Stomach (tissue), 8 donors: ENCODE measurements at regions not wholly inside any gene's neighbourhood (a gene's known extent, or its start where the extent isn't known, plus 50 kb on each side); places are given as distances from the start of the nearest gene placed in this dataset.

Source experiments
- DNase-seq, 2 donors: peaks; one replicate each; pipeline versions ENCODE4 v3.0.0 to v3.0.0-alpha.2; 2013 to 2019
- H3K27ac ChIP-seq, 5 donors: fragments of 200-600 bp in 4 of 5; sonication (generic) in 4 of 5; one replicate each; pipeline ENCODE4 v1.5.1; 2013 to 2019; ENCODE audit warnings: mild to moderate bottlenecking in 1 of 5, moderate library complexity in 1 of 5
- H3K27me3 ChIP-seq, 3 donors: fragments of 200-600 bp; sonication (generic); one replicate each; pipeline ENCODE4 v1.5.1; 2017 to 2019; ENCODE audit warnings: mixed run types in 1 of 3
- H3K36me3 ChIP-seq, 4 donors: fragments of 200-600 bp; sonication (generic); 1 replicate in 3 of 4; 2 replicates in 1 of 4; pipeline ENCODE4 v1.5.1; 2016 to 2019
- H3K4me1 ChIP-seq, 4 donors: fragments of 200-600 bp; sonication (generic); one replicate each; pipeline ENCODE4 v1.5.1; 2016 to 2019
- H3K4me3 ChIP-seq, 4 donors: fragments of 200-600 bp; sonication (generic) in 3 of 4; one replicate each; pipeline ENCODE4 v1.5.1; 2016 to 2019; ENCODE audit warnings: mild to moderate bottlenecking in 1 of 4
- H3K9me3 ChIP-seq, 4 donors: fragments of 200-600 bp; sonication (generic); one replicate each; pipeline ENCODE4 v1.5.1; 2016 to 2019
- CTCF ChIP-seq, 7 experiments: fragments of 450-650 bp in 4 of 7; fragments of 200-600 bp in 3 of 7; sonication (generic) in 3 of 7; IDR thresholded peaks; one replicate each; pipeline ENCODE4 v1.5.1; 2016 to 2019; ENCODE audit warnings: antibody characterized with exemption in 7 of 7, control low read depth in 2 of 7, mild to moderate bottlenecking in 1 of 7
- EP300 ChIP-seq: sonication (generic); formaldehyde crosslinking; IDR thresholded peaks from one replicate; pipeline ENCODE4 v1.6.1; 2017; ENCODE audit warnings: antibody characterized with exemption
- POLR2A ChIP-seq, 4 donors: fragments of 450-650 bp; IDR thresholded peaks; one replicate each; pipeline ENCODE4 v1.6.1; 2016; ENCODE audit warnings: antibody characterized with exemption in 4 of 4, control low read depth in 2 of 4, mild to moderate bottlenecking in 1 of 4, moderate library complexity in 1 of 4
- POLR2AphosphoS5 ChIP-seq, 3 donors: sonication (generic); formaldehyde crosslinking; IDR thresholded peaks; one replicate each; pipeline ENCODE4 v1.6.1; 2016; ENCODE audit warnings: antibody characterized with exemption in 3 of 3
- WGBS, 5 donors: extraction: QIAGEN DNeasy Blood & Tissue Kit in 3 of 5; methylation state at CpG; one replicate each; pipeline versions ENCODE4 v1.1.5 to v1.1.7; 2013 to 2018; 5-methylcytosine and 5-hydroxymethylcytosine counted together
- intact Hi-C: fragments of 100-400 bp; cut with DNase I; formaldehyde crosslinking; loops from one replicate; pipeline ENCODE4 v1.15.1; 2023; ENCODE audit warnings: low total_unique reads
- donor health status: healthy with polysubstance abuse.
- donor health status: Bipolar disorder and iron deficiency.
- donor health status: healthy.

- H3K27me3 ChIP-seq = no peaks in the 10 kb centered on the region
- DNase-seq = no peak
- no peaks in the 10 kb centered on the region for H3K9me3 ChIP-seq
- no peaks in the 10 kb centered on the region for H3K36me3 ChIP-seq
- 63 to 76% (median 75%) methylated on average over 1 of the region's 1 CpG for whole genome bisulfite sequencing, 5 donors
- no peak overlapping the region for H3K27ac ChIP-seq
- intact Hi-C loops = no loop called here
- TF ChIP-seq CTCF (IDR thresholded peaks at IDR 0.05) = no peak
- no peak for TF ChIP-seq POLR2A (IDR thresholded peaks at IDR 0.05)
- TF ChIP-seq POLR2AphosphoS5 (IDR thresholded peaks at IDR 0.05) = no peak
- no peak for TF ChIP-seq EP300
- no peaks in the 10 kb centered on the region for H3K4me1 ChIP-seq
- no peak overlapping the region for H3K4me3 ChIP-seq
Observed at GRCh38 chr7:18109762-18110161, 82.1 kb upstream of the PRPS1L1 start.

- no peak overlapping the region for H3K27ac ChIP-seq
- no peaks in the 10 kb centered on the region for H3K36me3 ChIP-seq
- no peaks in the 10 kb centered on the region for H3K4me1 ChIP-seq
- H3K9me3 ChIP-seq = no peaks in the 10 kb centered on the region
- intact Hi-C loops = no loop called here
- no peak overlapping the region for H3K4me3 ChIP-seq
- no peak for DNase-seq
- no peak for TF ChIP-seq CTCF (IDR thresholded peaks at IDR 0.05)
- no peak for TF ChIP-seq POLR2A (IDR thresholded peaks at IDR 0.05)
- no peak for TF ChIP-seq EP300
- no peak for TF ChIP-seq POLR2AphosphoS5 (IDR thresholded peaks at IDR 0.05)
- 94 to 100% (median 96%) methylated on average over 1 of the region's 1 CpG for WGBS, 5 donors
- no peaks in the 10 kb centered on the region for H3K27me3 ChIP-seq
Observed at GRCh38 chr7:18116661-18117060, 89.0 kb upstream of the PRPS1L1 start.

GRCh38 chr7:18117482-18117881, 89.8 kb upstream of the PRPS1L1 start:
- DNase-seq = no peak
- 81 to 92% (median 88%) methylated on average over 3 of the region's 3 CpGs for WGBS, 5 donors
- H3K27me3 ChIP-seq = no peaks in the 10 kb centered on the region
- no peaks in the 10 kb centered on the region for H3K9me3 ChIP-seq
- H3K27ac ChIP-seq = no peak overlapping the region
- intact Hi-C loops = no loop called here
- no peaks in the 10 kb centered on the region for H3K4me1 ChIP-seq
- no peak overlapping the region for H3K4me3 ChIP-seq
- no peak for TF ChIP-seq POLR2A (IDR thresholded peaks at IDR 0.05)
- TF ChIP-seq EP300 = no peak
- no peak for TF ChIP-seq CTCF (IDR thresholded peaks at IDR 0.05)
- no peak for TF ChIP-seq POLR2AphosphoS5 (IDR thresholded peaks at IDR 0.05)
- H3K36me3 ChIP-seq = no peaks in the 10 kb centered on the region

GRCh38 chr7:18119985-18120384, 92.3 kb upstream of the PRPS1L1 start:
- TF ChIP-seq POLR2A (IDR thresholded peaks at IDR 0.05) = no peak
- no peak for TF ChIP-seq EP300
- no peak for TF ChIP-seq POLR2AphosphoS5 (IDR thresholded peaks at IDR 0.05)
- no peak for TF ChIP-seq CTCF (IDR thresholded peaks at IDR 0.05)
- no peak overlapping the region for H3K27ac ChIP-seq
- no peaks in the 10 kb centered on the region for H3K9me3 ChIP-seq
- peaks cover 0 to 7% (median 0%) of the 10 kb centered on the region in 4 donors for H3K4me1 ChIP-seq
- H3K36me3 ChIP-seq = no peaks in the 10 kb centered on the region
- H3K4me3 ChIP-seq = no peak overlapping the region
- no peak for DNase-seq
- H3K27me3 ChIP-seq = no peaks in the 10 kb centered on the region
- intact Hi-C loops = no loop called here
